ENCODE measurements at regions not wholly inside any gene's neighbourhood (a gene's known extent, or its start where the extent isn't known, plus 50 kb on each side); places are given as distances from the start of the nearest gene placed in this dataset.

DNA sequence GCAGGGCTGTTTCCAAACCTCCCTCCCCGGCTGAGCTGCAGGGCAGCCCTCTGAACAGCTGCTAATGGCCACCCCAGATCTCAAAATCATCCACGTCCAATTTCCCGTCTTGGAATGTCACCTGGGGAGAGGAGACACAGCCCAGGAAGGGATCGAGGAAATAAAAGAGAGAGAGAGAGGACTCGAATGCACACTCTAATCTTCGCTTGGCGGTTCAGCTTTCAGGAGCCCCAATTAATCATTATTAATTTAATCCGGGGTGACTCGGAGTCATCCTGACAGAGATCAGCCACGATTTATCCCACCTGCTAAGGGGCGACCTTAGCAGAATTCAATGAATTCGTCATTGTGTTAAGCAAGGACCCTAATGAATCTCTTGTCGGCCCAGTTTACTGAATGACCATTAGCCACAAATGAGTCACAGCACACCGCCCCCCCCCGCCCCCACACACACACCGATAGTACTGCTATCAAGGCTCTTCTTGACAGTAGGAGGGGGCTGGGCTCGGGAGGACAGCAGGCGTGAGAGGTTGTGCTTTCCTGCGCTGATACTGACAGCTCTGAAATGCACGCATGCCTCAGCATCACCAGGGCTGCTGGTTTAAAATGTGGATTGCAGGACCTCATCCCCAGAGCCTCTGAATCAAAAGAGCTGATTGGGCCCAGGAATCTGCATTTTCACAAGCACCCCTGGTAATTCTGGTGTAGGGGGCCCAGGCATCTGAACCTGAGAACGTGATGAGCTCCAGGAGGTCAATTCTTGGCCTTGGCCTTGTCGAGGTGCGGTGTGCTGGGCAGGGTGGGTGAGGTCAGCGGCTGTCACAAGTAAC is 190.0 kb upstream of the CIBAR2 start:
- TF ChIP-seq, protein P1, sequence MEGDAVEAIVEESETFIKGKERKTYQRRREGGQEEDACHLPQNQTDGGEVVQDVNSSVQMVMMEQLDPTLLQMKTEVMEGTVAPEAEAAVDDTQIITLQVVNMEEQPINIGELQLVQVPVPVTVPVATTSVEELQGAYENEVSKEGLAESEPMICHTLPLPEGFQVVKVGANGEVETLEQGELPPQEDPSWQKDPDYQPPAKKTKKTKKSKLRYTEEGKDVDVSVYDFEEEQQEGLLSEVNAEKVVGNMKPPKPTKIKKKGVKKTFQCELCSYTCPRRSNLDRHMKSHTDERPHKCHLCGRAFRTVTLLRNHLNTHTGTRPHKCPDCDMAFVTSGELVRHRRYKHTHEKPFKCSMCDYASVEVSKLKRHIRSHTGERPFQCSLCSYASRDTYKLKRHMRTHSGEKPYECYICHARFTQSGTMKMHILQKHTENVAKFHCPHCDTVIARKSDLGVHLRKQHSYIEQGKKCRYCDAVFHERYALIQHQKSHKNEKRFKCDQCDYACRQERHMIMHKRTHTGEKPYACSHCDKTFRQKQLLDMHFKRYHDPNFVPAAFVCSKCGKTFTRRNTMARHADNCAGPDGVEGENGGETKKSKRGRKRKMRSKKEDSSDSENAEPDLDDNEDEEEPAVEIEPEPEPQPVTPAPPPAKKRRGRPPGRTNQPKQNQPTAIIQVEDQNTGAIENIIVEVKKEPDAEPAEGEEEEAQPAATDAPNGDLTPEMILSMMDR (IDR thresholded peaks at IDR 0.05; ENCODE audit: borderline replicate concordance, extremely low read depth, low read length, poor library complexity, severe bottlenecking) = no peak
- TF ChIP-seq EZH2 (IDR thresholded peaks at IDR 0.05; ENCODE audit: borderline replicate concordance, low read depth, low read length, severe bottlenecking) = no peak
